Mesendoderm (in vitro differentiated cells): ENCODE measurements at regions not wholly inside any gene's neighbourhood (a gene's known extent, or its start where the extent isn't known, plus 50 kb on each side); places are given as distances from the start of the nearest gene placed in this dataset.

Source experiments
- DNase-seq: peaks from one replicate; pipeline ENCODE4 v3.0.0; 2013
- H2AK5ac ChIP-seq: 2 replicates; pipeline ENCODE4 v1.6.1; 2013; ENCODE audit warnings: low read length, inconsistent platforms
- H2BK120ac ChIP-seq: 2 replicates; pipeline ENCODE4 v1.6.1; 2013; ENCODE audit warnings: low read depth, mild to moderate bottlenecking, low read length, moderate library complexity, mixed read lengths
- H2BK15ac ChIP-seq: replicated peaks from 2 replicates; pipeline ENCODE4 v1.6.1; 2013; ENCODE audit warnings: low read depth, mild to moderate bottlenecking, moderate library complexity
- H2BK5ac ChIP-seq: 2 replicates; pipeline ENCODE4 v1.6.1; 2013; ENCODE audit warnings: low read length, inconsistent platforms
- H3K18ac ChIP-seq: 2 replicates; pipeline ENCODE4 v1.6.1; 2013; ENCODE audit warnings: mild to moderate bottlenecking, low read length, mixed read lengths
- H3K23ac ChIP-seq: one replicate; pipeline ENCODE4 v1.6.1; 2013; ENCODE audit warnings: low read length
- H3K27ac ChIP-seq: 2 replicates; pipeline ENCODE4 v1.5.1; 2013; ENCODE audit warnings: low read depth, mild to moderate bottlenecking, inconsistent platforms, low read length, moderate library complexity
- H3K27me3 ChIP-seq: 2 replicates; pipeline ENCODE4 v1.6.1; 2013; ENCODE audit warnings: low read length, control low read depth, mild to moderate bottlenecking, inconsistent platforms; ENCODE audit not compliant: insufficient read depth, poor library complexity
- H3K36me3 ChIP-seq: 2 replicates; pipeline ENCODE4 v1.6.1; 2013; ENCODE audit warnings: low read length, inconsistent platforms; ENCODE audit not compliant: control insufficient read depth, insufficient read depth
- H3K4ac ChIP-seq: one replicate; pipeline ENCODE4 v1.6.1; 2013; ENCODE audit warnings: low read depth, mild to moderate bottlenecking, low read length, moderate library complexity
- H3K4me1 ChIP-seq: 2 replicates; pipeline ENCODE4 v1.6.1; 2013; ENCODE audit warnings: low read depth, low read length, inconsistent platforms; ENCODE audit not compliant: control insufficient read depth
- H3K4me2 ChIP-seq: 2 replicates; pipeline ENCODE4 v1.6.1; 2013; ENCODE audit warnings: low read length
- H3K4me3 ChIP-seq: 2 replicates; pipeline ENCODE4 v1.5.1; 2013; ENCODE audit warnings: mild to moderate bottlenecking, low read length
- H3K56ac ChIP-seq: one replicate; pipeline ENCODE4 v1.6.1; 2013; ENCODE audit warnings: low read length
- H3K79me1 ChIP-seq: 2 replicates; pipeline ENCODE4 v1.6.1; 2013; ENCODE audit warnings: low read length, inconsistent platforms
- H3K79me2 ChIP-seq: 2 replicates; pipeline ENCODE4 v1.6.1; 2013; ENCODE audit warnings: mild to moderate bottlenecking, low read length; ENCODE audit not compliant: control insufficient read depth, insufficient read depth
- H3K9ac ChIP-seq: 2 replicates; pipeline ENCODE4 v1.6.1; 2013; ENCODE audit warnings: low read length, inconsistent platforms
- H4K5ac ChIP-seq: one replicate; pipeline ENCODE4 v1.6.1; 2013; ENCODE audit warnings: low read length
- H4K8ac ChIP-seq: one replicate; pipeline ENCODE4 v1.6.1; 2013; ENCODE audit warnings: low read depth, mild to moderate bottlenecking, control low read depth, low read length, moderate library complexity
- WGBS: extraction: QIAGEN DNeasy Blood & Tissue Kit; methylation state at CpG from one replicate; pipeline ENCODE4 v1.1.7; 2013; ENCODE audit warnings: low lambda C conversion rate, missing lambda C conversion rate; ENCODE audit not compliant: insufficient coverage; ENCODE audit errors: extremely low coverage; 5-methylcytosine and 5-hydroxymethylcytosine counted together

- Histone ChIP-seq H3K36me3 (no peaks in the 10 kb centered on the region), H3K18ac (no peak overlapping the region), H3K4me1 (no peaks in the 10 kb centered on the region), H2BK15ac (no peak overlapping the region), H3K27ac (no peak overlapping the region), H4K5ac (no peak overlapping the region), H3K56ac (no peak overlapping the region), H2BK5ac (no peak overlapping the region), H3K27me3 (no peaks in the 10 kb centered on the region), H2AK5ac (no peak overlapping the region), H3K23ac (no peak overlapping the region), H4K8ac (no peak overlapping the region), H3K9ac (no peak overlapping the region), H3K4me2 (no peak overlapping the region), H3K79me2 (no peaks in the 10 kb centered on the region), H3K79me1 (no peaks in the 10 kb centered on the region), H3K4ac (no peak overlapping the region), H2BK120ac (no peak overlapping the region), H3K4me3 (no peak overlapping the region)
- DNase-seq: no peak
Measured at GRCh38 chr12:126718365-126718764, 1548.6 kb upstream of the TMEM132C start.

GRCh38 chr12:126719912-126720705 is 1546.9 kb upstream of the TMEM132C start:
- H3K23ac ChIP-seq: no peak overlapping the region
- H2BK15ac ChIP-seq: no peak overlapping the region
- H3K9ac ChIP-seq: no peak overlapping the region
- H2BK5ac ChIP-seq: no peak overlapping the region
- DNase-seq: no peak
- H3K18ac ChIP-seq: no peak overlapping the region
- H2AK5ac ChIP-seq: no peak overlapping the region
- no peak overlapping the region for H2BK120ac ChIP-seq
- H3K79me2 ChIP-seq: no peaks in the 10 kb centered on the region
- H3K4me1 ChIP-seq: no peaks in the 10 kb centered on the region
- no peak overlapping the region for H4K5ac ChIP-seq
- no peak overlapping the region for H3K27ac ChIP-seq
- H3K4ac ChIP-seq: no peak overlapping the region
- H3K79me1 ChIP-seq: no peaks in the 10 kb centered on the region
- H3K4me2 ChIP-seq: no peak overlapping the region
- no peak overlapping the region for H3K4me3 ChIP-seq
- no peaks in the 10 kb centered on the region for H3K36me3 ChIP-seq
- H3K27me3 ChIP-seq: peaks cover 7% of the 10 kb centered on the region
- no peak overlapping the region for H3K56ac ChIP-seq
- no CpG with 5 or more reads among the region's 5 CpGs for WGBS
- H4K8ac ChIP-seq: no peak overlapping the region

GRCh38 chr12:126726481-126727217 is 1540.3 kb upstream of the TMEM132C start:
- H2BK120ac ChIP-seq: no peak overlapping the region
- peak; percentile 40 for DNase-seq
- H3K23ac ChIP-seq: no peak overlapping the region
- H3K79me1 ChIP-seq: no peaks in the 10 kb centered on the region
- no peak overlapping the region for H3K4ac ChIP-seq
- H3K9ac ChIP-seq: no peak overlapping the region
- H3K79me2 ChIP-seq: no peaks in the 10 kb centered on the region
- H3K18ac ChIP-seq: no peak overlapping the region
- H3K56ac ChIP-seq: no peak overlapping the region
- H3K27me3 ChIP-seq: peaks cover 40% of the 10 kb centered on the region
- WGBS: no CpG with 5 or more reads among the region's 69 CpGs
- H3K4me1 ChIP-seq: no peaks in the 10 kb centered on the region
- H4K5ac ChIP-seq: no peak overlapping the region
- H3K27ac ChIP-seq: no peak overlapping the region
- H4K8ac ChIP-seq: no peak overlapping the region
- H2BK15ac ChIP-seq: no peak overlapping the region
- no peak overlapping the region for H2AK5ac ChIP-seq
- no peak overlapping the region for H3K4me3 ChIP-seq
- no peaks in the 10 kb centered on the region for H3K36me3 ChIP-seq
- peak overlapping the region; percentile 27 for H3K4me2 ChIP-seq
- no peak overlapping the region for H2BK5ac ChIP-seq

- no peak overlapping the region for H4K5ac ChIP-seq
- no peaks in the 10 kb centered on the region for H3K79me1 ChIP-seq
- no peak overlapping the region for H2BK5ac ChIP-seq
- H3K9ac ChIP-seq: no peak overlapping the region
- no peaks in the 10 kb centered on the region for H3K4me1 ChIP-seq
- no peak overlapping the region for H2BK120ac ChIP-seq
- no peaks in the 10 kb centered on the region for H3K79me2 ChIP-seq
- H3K36me3 ChIP-seq: no peaks in the 10 kb centered on the region
- H3K4me2 ChIP-seq: no peak overlapping the region
- no peak overlapping the region for H3K18ac ChIP-seq
- no peak overlapping the region for H3K4me3 ChIP-seq
- peaks cover 40% of the 10 kb centered on the region for H3K27me3 ChIP-seq
- H2AK5ac ChIP-seq: no peak overlapping the region
- H3K4ac ChIP-seq: no peak overlapping the region
- H3K23ac ChIP-seq: no peak overlapping the region
- no peak overlapping the region for H4K8ac ChIP-seq
- no peak overlapping the region for H2BK15ac ChIP-seq
- WGBS: no CpG with 5 or more reads among the region's 44 CpGs
- H3K56ac ChIP-seq: no peak overlapping the region
- DNase-seq: peak; percentile 21
- no peak overlapping the region for H3K27ac ChIP-seq
Measured at GRCh38 chr12:126727218-126728075, 1539.5 kb upstream of the TMEM132C start.

- Histone ChIP-seq H2BK120ac (no peak overlapping the region), H3K56ac (no peak overlapping the region), H3K79me1 (no peaks in the 10 kb centered on the region), H2BK15ac (no peak overlapping the region), H2BK5ac (no peak overlapping the region), H3K9ac (no peak overlapping the region), H3K4me2 (no peak overlapping the region), H3K4me1 (no peaks in the 10 kb centered on the region), H2AK5ac (no peak overlapping the region), H3K27ac (no peak overlapping the region), H3K27me3 (peaks cover under 1% of the 10 kb centered on the region), H4K8ac (no peak overlapping the region), H3K79me2 (no peaks in the 10 kb centered on the region), H3K36me3 (no peaks in the 10 kb centered on the region), H3K4ac (no peak overlapping the region), H3K18ac (no peak overlapping the region), H3K23ac (no peak overlapping the region), H3K4me3 (no peak overlapping the region), H4K5ac (no peak overlapping the region)
- no peak for DNase-seq
- WGBS: no CpG with 5 or more reads among the region's 5 CpGs
Measured at GRCh38 chr12:126734296-126734695, 1532.7 kb upstream of the TMEM132C start.
